IMR-90 (cell line): ENCODE measurements at regions not wholly inside any gene's neighbourhood (a gene's known extent, or its start where the extent isn't known, plus 50 kb on each side); places are given as distances from the start of the nearest gene placed in this dataset.

Source experiments
- ATAC-seq: fragments of 200-7000 bp; cut with Tn5 transposase; 2 replicates; pipeline ENCODE4 v1.9.1; 2020; ENCODE audit warnings: low read depth, mild to moderate bottlenecking, moderate library complexity
- BruUV-seq: library from RNA; stranded (reverse); fragments of 400-500 nt; replicated peaks from 2 replicates; lab custom pipeline; 2021; lab: Mats Ljungman, UMichigan
- CTCF ChIA-PET: fragments of 300-600 bp; formaldehyde crosslinking; extraction: SDS; loops from one replicate; lab custom pipeline; 2021; ENCODE audit warnings: antibody characterized with exemption; lab: Yijun Ruan, JAX
- POLR2A ChIA-PET: fragments of 300-600 bp; sonication (Branson Sonifier 250); formaldehyde crosslinking; loops from one replicate; lab custom pipeline; 2022; ENCODE audit warnings: antibody characterized with exemption; ENCODE audit not compliant: unreplicated experiment; lab: Charles Lee
- DNase-seq: peaks from one replicate; pipeline ENCODE4 v3.0.0; 2013
- H2AFZ ChIP-seq: replicated peaks from 2 replicates; pipeline ENCODE3; 2013; ENCODE audit warnings: low read length, mild to moderate bottlenecking; ENCODE audit not compliant: poor library complexity
- H2AK5ac ChIP-seq: 2 replicates; pipeline ENCODE4 v1.6.1; 2013; ENCODE audit warnings: low read depth, low read length, inconsistent platforms
- H2AK9ac ChIP-seq: replicated peaks from 2 replicates; pipeline ENCODE3; 2013; ENCODE audit warnings: mild to moderate bottlenecking, low read depth, low read length, moderate library complexity; ENCODE audit not compliant: poor library complexity
- H2BK120ac ChIP-seq: 2 replicates; pipeline ENCODE4 v1.6.1; 2013; ENCODE audit warnings: low read depth, low read length, inconsistent platforms
- H2BK15ac ChIP-seq: 3 replicates; pipeline ENCODE4 v1.6.1; 2013; ENCODE audit warnings: low read depth, low read length, inconsistent platforms
- H2BK20ac ChIP-seq: 2 replicates; pipeline ENCODE4 v1.6.1; 2013; ENCODE audit warnings: low read depth, mild to moderate bottlenecking, inconsistent platforms, low read length, moderate library complexity
- H2BK5ac ChIP-seq: 2 replicates; pipeline ENCODE4 v1.6.1; 2013; ENCODE audit warnings: mild to moderate bottlenecking, low read depth, low read length, inconsistent platforms; ENCODE audit not compliant: poor library complexity, severe bottlenecking
- H3K14ac ChIP-seq: replicated peaks from 2 replicates; pipeline ENCODE4 v1.6.1; 2013; ENCODE audit warnings: low read depth, low read length, inconsistent platforms
- H3K18ac ChIP-seq: 2 replicates; pipeline ENCODE4 v1.6.1; 2013; ENCODE audit warnings: low read depth, low read length, control low read depth
- H3K23ac ChIP-seq: 2 replicates; pipeline ENCODE4 v1.6.1; 2013; ENCODE audit warnings: low read depth, low read length, inconsistent platforms
- H3K27ac ChIP-seq: 2 replicates; pipeline ENCODE4 v1.5.1; 2013; ENCODE audit warnings: mild to moderate bottlenecking, control low read depth, low read length; ENCODE audit not compliant: insufficient read depth
- H3K27me3 ChIP-seq: 2 replicates; pipeline ENCODE4 v1.6.1; 2013; ENCODE audit warnings: low read length; ENCODE audit not compliant: control insufficient read depth, insufficient read depth
- H3K36me3 ChIP-seq: 2 replicates; pipeline ENCODE4 v1.6.1; 2013; ENCODE audit warnings: low read length, mixed read lengths; ENCODE audit not compliant: control insufficient read depth, insufficient read depth
- H3K4ac ChIP-seq: 2 replicates; pipeline ENCODE4 v1.6.1; 2013; ENCODE audit warnings: low read depth, low read length, inconsistent platforms
- H3K4me1 ChIP-seq: 2 replicates; pipeline ENCODE4 v1.6.1; 2013; ENCODE audit warnings: low read length, mixed read lengths; ENCODE audit not compliant: control insufficient read depth, insufficient read depth
- H3K4me2 ChIP-seq: 2 replicates; pipeline ENCODE4 v1.6.1; 2013; ENCODE audit warnings: low read depth, mild to moderate bottlenecking, control low read depth, low read length, moderate library complexity
- H3K4me3 ChIP-seq: 2 replicates; pipeline ENCODE4 v1.5.1; 2013; ENCODE audit warnings: low read depth, mild to moderate bottlenecking, control low read depth, low read length, moderate library complexity; ENCODE audit not compliant: insufficient read depth
- H3K56ac ChIP-seq: 2 replicates; pipeline ENCODE4 v1.6.1; 2013; ENCODE audit warnings: low read length, inconsistent platforms; ENCODE audit not compliant: insufficient read depth; ENCODE audit errors: extremely low read depth
- H3K79me1 ChIP-seq, 2 experiments: 2 replicates each; pipeline ENCODE4 v1.6.1; 2013; ENCODE audit warnings: low read length in 2 of 2, inconsistent platforms in 1 of 2, low read depth in 1 of 2
- H3K9ac ChIP-seq: 2 replicates; pipeline ENCODE4 v1.6.1; 2013; ENCODE audit warnings: low read depth, low read length, control low read depth
- H3K9me1 ChIP-seq: 2 replicates; pipeline ENCODE4 v1.6.1; 2013; ENCODE audit warnings: low read length, inconsistent platforms; ENCODE audit not compliant: insufficient read depth
- H3K9me3 ChIP-seq: 2 replicates; pipeline ENCODE4 v1.6.1; 2013; ENCODE audit warnings: low read length; ENCODE audit not compliant: control insufficient read depth, insufficient read depth
- H4K20me1 ChIP-seq: 2 replicates; pipeline ENCODE4 v1.6.1; 2013; ENCODE audit warnings: low read length, inconsistent platforms; ENCODE audit not compliant: insufficient read depth
- H4K5ac ChIP-seq: 2 replicates; pipeline ENCODE4 v1.6.1; 2013; ENCODE audit warnings: mild to moderate bottlenecking, low read depth, low read length, control low read depth
- H4K8ac ChIP-seq, 2 experiments: 2 replicates each; pipeline ENCODE4 v1.6.1; 2013; ENCODE audit warnings: low read depth in 2 of 2, low read length in 2 of 2, control low read depth in 1 of 2, inconsistent platforms in 1 of 2
- H4K91ac ChIP-seq: 2 replicates; pipeline ENCODE4 v1.6.1; 2013; ENCODE audit warnings: low read depth, low read length, inconsistent platforms; ENCODE audit not compliant: insufficient read depth
- CEBPB ChIP-seq: IDR thresholded peaks from 2 replicates; pipeline ENCODE4 v1.6.1; 2012; ENCODE audit warnings: low read depth, low read length, improper control_type of control experiment
- CHD1 ChIP-seq: IDR thresholded peaks from 2 replicates; pipeline ENCODE4 v1.6.1; 2012; ENCODE audit warnings: low read depth, low read length, improper control_type of control experiment
- FOS ChIP-seq: fragments of 150-350 bp; IDR thresholded peaks from 2 replicates; pipeline ENCODE4 v1.6.1; 2016; ENCODE audit warnings: low read depth, low read length
- MAZ ChIP-seq: IDR thresholded peaks from 2 replicates; pipeline ENCODE4 v1.6.1; 2012; ENCODE audit warnings: low read depth, mild to moderate bottlenecking, low read length, improper control_type of control experiment, moderate library complexity, borderline replicate concordance
- RAD21 ChIP-seq: IDR thresholded peaks from 2 replicates; pipeline ENCODE4 v1.6.1; 2012; ENCODE audit warnings: low read length, improper control_type of control experiment
- SMC3 ChIP-seq: fragments of 150-350 bp; IDR thresholded peaks from 2 replicates; pipeline ENCODE4 v1.6.1; 2016; ENCODE audit warnings: low read depth, mild to moderate bottlenecking, antibody characterized with exemption, low read length, moderate library complexity
- WGBS, 2 experiments: methylation state at CpG; one replicate each; pipeline versions ENCODE4 v1.1.5 to v1.1.7; 2013; ENCODE audit warnings: missing lambda C conversion rate in 2 of 2; ENCODE audit not compliant: insufficient read length in 1 of 2; ENCODE audit errors: extremely low coverage in 2 of 2; 5-methylcytosine and 5-hydroxymethylcytosine counted together
- dilution Hi-C: fragments of 300-500 bp; cut with HindIII; formaldehyde crosslinking; loops from one replicate; pipeline ENCODE4 v1.14.3; 2018; ENCODE audit warnings: low sequenced_read_pairs; ENCODE audit not compliant: unreplicated experiment
- in situ Hi-C: fragments of 300-500 bp; cut with MboI; formaldehyde crosslinking; loops from 3 replicates; pipeline ENCODE4 v1.14.3; 2019; ENCODE audit warnings: low sequenced_read_pairs, inconsistent platforms, mixed read lengths
- intact Hi-C: fragments of 100-400 bp; cut with micrococcal nuclease; formaldehyde crosslinking; loops from 2 replicates; pipeline ENCODE4 v1.10.0; 2022

- Histone ChIP-seq H3K9me3 (no peaks in the 10 kb centered on the region), H3K4ac (no peak overlapping the region), H4K8ac (no peak overlapping the region), H3K9ac (no peak overlapping the region), H3K14ac (no peak overlapping the region), H3K27ac (no peak overlapping the region), H3K79me1 (no peaks in the 10 kb centered on the region), H3K23ac (no peak overlapping the region), H3K27me3 (peaks cover 19% of the 10 kb centered on the region), H4K5ac (no peak overlapping the region), H3K4me2 (no peak overlapping the region), H2AFZ (no peak overlapping the region), H4K91ac (no peak overlapping the region), H3K9me1 (no peaks in the 10 kb centered on the region), H3K18ac (no peak overlapping the region), H2BK5ac (no peak overlapping the region), H2BK15ac (no peak overlapping the region), H3K4me3 (no peak overlapping the region), H4K20me1 (no peaks in the 10 kb centered on the region), H2AK5ac (no peak overlapping the region), H3K4me1 (no peaks in the 10 kb centered on the region), H3K56ac (no peak overlapping the region), H2BK120ac (no peak overlapping the region), H3K36me3 (no peaks in the 10 kb centered on the region), H2AK9ac (no peak overlapping the region), H2BK20ac (no peak overlapping the region)
- ATAC-seq (no peak), DNase-seq (no peak)
- WGBS, 2 experiments = 86% methylated on average over 5 of the region's 9 CpGs; no CpG with 5 or more reads in 1 of the 2 experiments
- TF ChIP-seq RAD21 = no peak
- no peak for TF ChIP-seq MAZ
- no peak for TF ChIP-seq SMC3
- no peak for TF ChIP-seq FOS
- TF ChIP-seq CEBPB = no peak
- no peak for TF ChIP-seq CHD1
- in situ Hi-C loops (no loop called here), intact Hi-C loops (no loop called here), dilution Hi-C loops (no loop called here)
- POLR2A ChIA-PET = no interaction called here
- no TSS peak for BruUV-seq
- CTCF ChIA-PET = no interaction called here
Observed at GRCh38 chr21:41600556-41600955, 92.6 kb upstream of the TMPRSS2 start.
